ENCODE measurements at regions not wholly inside any gene's neighbourhood (a gene's known extent, or its start where the extent isn't known, plus 50 kb on each side); places are given as distances from the start of the nearest gene placed in this dataset.

GRCh38 chr1:73749996-73750395, 448.0 kb downstream of the LRRIQ3 start:
- TF ChIP-seq POLR2AphosphoS5 (IDR thresholded peaks at IDR 0.05) (no peak), POLR2A (IDR thresholded peaks at IDR 0.05) (no peak), CTCF (IDR thresholded peaks at IDR 0.05) (no peak), EP300 (IDR thresholded peaks at IDR 0.05) (no peak)
- Histone ChIP-seq H3K27ac (no peak overlapping the region), H3K4me3 (no peak overlapping the region), H3K9me3 (peaks cover 0 to 6% (median 0%) of the 10 kb centered on the region in 4 donors), H3K27me3 (no peaks in the 10 kb centered on the region), H3K4me1 (no peaks in the 10 kb centered on the region), H3K36me3 (no peaks in the 10 kb centered on the region)
- intact Hi-C loops (cut with DNase I): no loop called here
- no peak for DNase-seq

GRCh38 chr1:73744985-73745384, 453.0 kb downstream of the LRRIQ3 start:
- no peak overlapping the region for H3K4me3 ChIP-seq
- H3K36me3 ChIP-seq: no peaks in the 10 kb centered on the region
- no peak for DNase-seq
- TF ChIP-seq POLR2AphosphoS5 (IDR thresholded peaks at IDR 0.05): no peak
- no peak for TF ChIP-seq POLR2A (IDR thresholded peaks at IDR 0.05)
- no peak for TF ChIP-seq EP300 (IDR thresholded peaks at IDR 0.05)
- TF ChIP-seq CTCF (IDR thresholded peaks at IDR 0.05): no peak
- H3K4me1 ChIP-seq: no peaks in the 10 kb centered on the region
- peaks cover 0 to 8% (median 0%) of the 10 kb centered on the region in 4 donors for H3K9me3 ChIP-seq
- intact Hi-C loops (cut with DNase I): no loop called here
- H3K27me3 ChIP-seq: no peaks in the 10 kb centered on the region
- no peak overlapping the region for H3K27ac ChIP-seq

DNA sequence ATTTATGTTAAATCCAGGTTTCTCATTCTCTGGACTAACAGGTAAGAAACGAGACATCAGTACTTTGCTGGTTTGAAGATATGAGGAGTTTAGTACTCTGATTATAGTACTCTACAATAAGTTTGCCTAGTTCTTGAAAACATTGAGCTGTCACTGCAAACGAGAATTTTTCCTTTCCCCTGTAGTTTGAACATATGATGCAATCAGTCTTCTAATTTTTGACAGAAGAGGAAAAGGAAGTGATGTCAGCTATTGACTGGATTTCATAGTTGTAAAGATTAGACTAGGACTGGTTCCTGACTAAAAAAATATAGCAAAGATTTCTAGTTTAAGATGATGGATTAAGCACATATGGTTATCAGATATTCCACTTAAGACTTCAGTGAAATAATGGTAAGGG, 461.9 kb downstream of the LRRIQ3 start:
- no peaks in the 10 kb centered on the region for H3K36me3 ChIP-seq
- no peaks in the 10 kb centered on the region for H3K4me1 ChIP-seq
- intact Hi-C loops (cut with DNase I): no loop called here
- H3K27ac ChIP-seq: no peak overlapping the region
- H3K4me3 ChIP-seq: no peak overlapping the region
- no peak for DNase-seq
- no peaks in the 10 kb centered on the region for H3K9me3 ChIP-seq
- TF ChIP-seq CTCF (IDR thresholded peaks at IDR 0.05): no peak
- TF ChIP-seq POLR2AphosphoS5 (IDR thresholded peaks at IDR 0.05): no peak
- TF ChIP-seq POLR2A (IDR thresholded peaks at IDR 0.05): no peak
- no peak for TF ChIP-seq EP300 (IDR thresholded peaks at IDR 0.05)
- WGBS, 2 donors: 46 to 51% methylated on average over 2 of the region's 2 CpGs
- no peaks in the 10 kb centered on the region for H3K27me3 ChIP-seq

DNA sequence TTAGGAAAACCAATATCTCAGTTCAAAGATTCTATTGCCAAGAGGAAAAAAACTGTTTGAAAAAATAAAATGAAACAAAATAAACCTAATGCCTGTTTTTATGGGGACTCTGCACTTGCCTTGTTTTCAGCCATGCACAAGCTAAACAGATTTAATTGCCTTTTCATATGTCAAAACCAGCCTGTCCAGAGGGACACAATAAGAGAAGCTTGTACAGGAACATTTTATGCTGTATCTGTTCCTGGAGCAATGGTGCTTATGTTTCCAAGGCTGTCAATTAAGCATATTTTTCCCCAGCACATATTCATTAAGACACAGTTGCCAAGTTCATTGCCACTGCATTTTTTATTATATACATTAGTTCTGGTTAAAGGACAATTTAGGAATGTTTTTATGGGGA, 470.9 kb downstream of the LRRIQ3 start:
- DNase-seq: no peak
- Histone ChIP-seq H3K9me3 (no peaks in the 10 kb centered on the region), H3K4me3 (no peak overlapping the region), H3K4me1 (no peaks in the 10 kb centered on the region), H3K27ac (no peak overlapping the region), H3K36me3 (no peaks in the 10 kb centered on the region), H3K27me3 (no peaks in the 10 kb centered on the region)
- TF ChIP-seq CTCF (IDR thresholded peaks at IDR 0.05) (no peak), POLR2A (IDR thresholded peaks at IDR 0.05) (no peak), POLR2AphosphoS5 (IDR thresholded peaks at IDR 0.05) (no peak), EP300 (IDR thresholded peaks at IDR 0.05) (no peak)
- intact Hi-C loops (cut with DNase I): no loop called here

DNA sequence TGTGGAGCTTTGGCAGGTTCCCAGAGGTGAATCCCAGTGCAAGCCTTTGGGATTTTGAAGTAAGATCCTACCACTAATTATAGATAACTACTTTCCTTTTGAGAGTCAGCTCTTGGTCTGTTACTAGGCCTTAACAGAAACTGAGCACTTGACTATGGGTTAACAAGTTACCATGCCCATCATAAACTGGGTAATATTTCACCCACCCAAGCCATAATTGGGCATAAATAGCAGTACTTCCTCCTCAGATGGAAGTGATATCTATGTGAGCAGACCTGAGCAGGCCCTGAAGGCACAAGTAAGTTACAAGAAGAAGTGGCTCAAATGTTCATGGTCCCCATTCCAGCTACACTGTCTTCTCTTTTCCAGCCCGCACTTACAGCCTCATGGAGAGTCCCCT, 475.9 kb downstream of the LRRIQ3 start:
- H3K4me1 ChIP-seq: no peaks in the 10 kb centered on the region
- H3K27me3 ChIP-seq: no peaks in the 10 kb centered on the region
- H3K4me3 ChIP-seq: no peak overlapping the region
- TF ChIP-seq EP300 (IDR thresholded peaks at IDR 0.05) (no peak), POLR2AphosphoS5 (IDR thresholded peaks at IDR 0.05) (no peak), POLR2A (IDR thresholded peaks at IDR 0.05) (no peak), CTCF (IDR thresholded peaks at IDR 0.05) (no peak)
- no peak overlapping the region for H3K27ac ChIP-seq
- no peaks in the 10 kb centered on the region for H3K9me3 ChIP-seq
- intact Hi-C loops (cut with DNase I): no loop called here
- no peaks in the 10 kb centered on the region for H3K36me3 ChIP-seq
- 100% methylated on average over 1 of the region's 1 CpG for WGBS, 2 donors
- no peak for DNase-seq

Measured in sigmoid colon (tissue), 6 donors.